ENCODE measurements at regions not wholly inside any gene's neighbourhood (a gene's known extent, or its start where the extent isn't known, plus 50 kb on each side); places are given as distances from the start of the nearest gene placed in this dataset.

- peak; percentile 97 for ATAC-seq
Observed at GRCh38 chr1:164183854-164184635, 374.9 kb upstream of the PBX1 start.

DNA sequence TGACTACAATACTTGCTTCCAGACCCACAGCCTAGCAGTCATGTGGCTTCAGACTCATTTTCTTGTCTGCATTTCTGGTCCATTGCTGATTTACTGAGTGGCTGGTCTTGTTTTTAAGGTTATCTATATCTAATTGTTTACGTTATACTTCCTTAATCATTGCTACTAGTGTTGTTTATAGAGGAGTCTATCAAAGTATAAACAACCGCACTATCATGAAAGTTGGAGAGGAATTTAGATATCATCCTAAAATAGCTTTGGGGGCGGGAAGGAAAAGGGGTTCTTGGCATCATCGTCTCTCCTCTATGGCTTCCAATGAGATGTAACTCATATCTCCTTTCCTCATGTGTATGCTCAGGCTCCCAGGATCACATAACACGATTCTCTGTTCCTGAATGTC, 372.1 kb upstream of the PBX1 start:
- ATAC-seq, result no peak

DNA sequence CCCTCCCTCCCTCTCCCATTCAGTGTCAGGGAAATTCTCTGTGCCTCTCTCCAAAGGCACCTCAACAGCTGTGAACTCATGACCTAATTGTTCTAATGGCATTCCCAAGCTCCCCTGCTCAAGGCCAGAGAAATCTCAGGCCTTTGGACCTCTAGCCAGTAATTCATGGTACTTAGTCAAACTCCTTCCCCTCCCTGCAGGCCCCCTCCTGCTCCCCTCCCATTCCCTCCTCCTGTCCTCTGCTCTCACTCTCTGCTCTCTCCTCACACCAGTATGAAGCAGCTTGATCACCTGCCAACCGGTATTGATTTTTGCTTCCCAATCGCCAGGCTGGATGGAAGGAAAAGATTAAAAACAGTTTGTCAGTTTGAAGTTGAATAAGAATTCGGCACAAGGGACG, 370.5 kb upstream of the PBX1 start:
- no peak for ATAC-seq

DNA sequence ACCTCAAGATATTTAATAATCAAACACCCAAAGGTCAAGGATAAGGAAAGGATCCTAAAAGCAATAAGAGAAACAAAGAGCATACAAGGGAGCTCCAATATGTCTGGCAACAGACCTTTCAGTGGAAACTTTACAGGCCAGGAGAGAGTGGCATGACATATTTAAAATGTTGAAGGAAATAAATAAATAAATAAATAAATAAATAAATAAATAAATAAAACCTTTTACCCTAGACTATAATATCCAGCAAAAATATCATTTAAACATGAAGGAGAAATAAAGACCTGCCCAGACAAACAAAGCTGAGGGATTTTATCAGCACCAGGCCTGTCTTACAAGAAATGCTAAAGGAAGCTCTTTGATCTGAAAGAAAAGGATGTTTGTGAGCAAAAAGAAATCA, 367.8 kb upstream of the PBX1 start:
- ATAC-seq, result no peak

- no peak for ATAC-seq
Observed at GRCh38 chr1:164210211-164210739, 348.7 kb upstream of the PBX1 start.

GRCh38 chr1:164223378-164223777, 335.6 kb upstream of the PBX1 start:
- no peak for ATAC-seq

DNA sequence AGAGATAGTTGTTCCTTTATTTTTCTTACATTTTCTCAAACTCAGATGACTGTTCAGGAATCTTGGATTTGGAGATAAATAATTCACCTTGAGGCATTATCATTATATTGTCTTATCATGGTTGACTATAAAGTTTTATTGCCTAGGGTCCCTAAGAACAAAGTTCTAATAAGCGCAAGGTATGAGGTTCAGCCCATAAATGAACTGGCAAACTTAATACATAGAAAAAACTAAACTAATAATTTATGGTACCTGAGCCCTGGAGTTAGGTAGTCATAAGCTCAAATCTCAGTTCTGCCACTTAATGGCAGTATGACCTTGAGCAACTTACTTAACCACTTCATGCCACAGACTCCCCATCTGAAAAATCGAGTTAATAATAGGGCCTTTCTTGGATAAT, 334.0 kb upstream of the PBX1 start:
- no peak for ATAC-seq

- ATAC-seq, result no peak
Observed at GRCh38 chr1:164226977-164227376, 332.0 kb upstream of the PBX1 start.

GRCh38 chr1:164228928-164229327, 330.1 kb upstream of the PBX1 start:
- no peak for ATAC-seq

DNA sequence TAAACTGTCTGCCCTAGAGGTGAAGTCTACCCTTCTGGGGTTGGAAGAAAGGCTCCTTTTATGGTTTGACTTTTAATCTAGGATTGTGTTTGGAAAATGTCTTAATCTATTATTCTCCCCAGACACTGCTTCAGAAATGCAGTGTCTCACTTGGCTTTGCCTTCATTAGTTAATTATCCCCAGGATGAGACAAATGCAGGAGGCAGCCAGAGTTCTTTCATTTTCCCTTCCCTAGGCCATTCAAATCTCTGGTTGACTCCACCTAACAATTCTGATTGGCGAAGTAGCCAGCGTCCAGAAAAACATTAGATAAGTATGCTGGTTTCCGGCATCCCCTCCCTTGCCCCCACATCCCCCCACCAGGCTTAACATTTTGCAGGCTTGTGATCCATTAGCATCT, 325.8 kb upstream of the PBX1 start:
- no peak for ATAC-seq

DNA sequence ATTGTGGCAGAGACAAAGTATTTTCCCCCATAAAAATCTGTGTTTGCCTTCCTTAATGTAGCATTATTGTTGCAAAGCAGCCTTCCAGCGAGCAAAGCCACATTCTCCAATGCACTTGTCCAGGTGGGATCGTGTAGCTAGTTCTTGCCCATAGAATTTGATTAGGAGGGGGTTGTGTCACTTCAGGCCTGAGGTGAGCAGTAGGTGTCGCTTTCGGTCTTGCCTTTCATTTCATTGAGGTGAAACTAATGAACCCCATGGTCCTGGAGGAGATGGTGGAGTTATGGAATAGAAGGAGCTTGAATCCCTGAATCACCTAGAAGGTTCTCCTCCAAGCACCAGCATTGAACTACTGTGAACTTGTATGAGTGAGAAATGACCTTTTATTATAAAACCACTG, 318.9 kb upstream of the PBX1 start:
- no peak for ATAC-seq

GRCh38 chr1:164250365-164250764, 308.6 kb upstream of the PBX1 start:
- no peak for ATAC-seq

DNA sequence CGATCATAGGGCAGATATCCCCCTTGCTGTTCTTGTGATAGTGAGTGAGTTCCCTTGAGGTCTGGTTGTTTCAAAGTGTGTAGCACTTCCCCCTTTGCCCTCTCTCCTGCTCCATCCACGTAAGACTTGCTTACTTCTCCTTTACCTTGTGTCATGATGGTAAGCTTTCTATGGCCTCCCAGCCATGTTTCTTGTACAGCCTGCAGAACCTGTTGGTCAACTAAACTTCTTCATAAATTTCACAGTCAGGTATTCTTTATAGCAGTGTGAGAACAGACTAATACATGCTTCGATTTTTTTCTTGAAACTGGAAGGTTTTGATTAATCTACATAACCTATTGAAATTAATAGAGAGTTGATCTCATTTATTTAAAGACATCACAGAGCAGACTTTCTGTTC, 302.5 kb upstream of the PBX1 start:
- peak; percentile 55 for ATAC-seq

- ATAC-seq, result peak; percentile 80
Observed at GRCh38 chr1:164261691-164262240, 297.2 kb upstream of the PBX1 start.

GRCh38 chr1:164263540-164263939, 295.4 kb upstream of the PBX1 start:
- ATAC-seq, result no peak

DNA sequence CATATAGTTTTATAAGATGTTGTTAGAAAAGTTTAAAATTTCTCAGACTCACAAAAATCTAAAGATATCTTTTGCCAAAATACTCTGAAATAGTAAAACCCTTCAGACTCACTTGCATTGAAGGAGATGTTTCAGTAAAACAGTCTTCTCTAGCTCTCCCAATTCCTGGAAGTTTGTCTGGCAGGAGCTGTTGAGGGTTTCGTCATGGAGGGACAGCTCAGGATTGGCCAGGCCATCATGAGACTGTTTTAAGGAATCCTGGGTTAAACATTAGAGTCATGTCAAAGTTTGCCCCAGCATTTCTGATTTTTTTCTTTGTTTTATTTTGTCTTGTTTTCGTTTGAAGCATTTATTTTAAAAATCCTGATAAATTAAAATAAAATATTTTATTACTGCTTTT, 293.8 kb upstream of the PBX1 start:
- ATAC-seq, result no peak

DNA sequence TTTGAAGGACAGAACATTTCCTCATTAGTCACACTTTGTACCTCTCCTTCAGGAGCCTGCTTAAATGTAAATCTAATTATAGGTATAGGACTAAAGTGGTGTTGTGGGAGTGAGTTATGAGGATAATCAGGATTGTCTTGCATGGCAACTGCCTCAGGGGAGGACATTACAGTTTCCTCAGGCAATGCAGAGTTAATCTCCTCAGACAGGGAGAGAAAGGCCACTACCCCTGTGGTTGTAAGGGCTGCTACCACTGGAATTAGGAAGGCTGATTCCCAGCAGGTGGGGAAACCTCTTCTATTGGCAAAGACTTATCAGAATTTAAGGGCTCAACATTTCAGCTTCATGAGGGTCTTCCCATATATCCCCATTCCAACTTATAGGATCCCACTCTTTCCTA, 286.8 kb upstream of the PBX1 start:
- no peak for ATAC-seq

DNA sequence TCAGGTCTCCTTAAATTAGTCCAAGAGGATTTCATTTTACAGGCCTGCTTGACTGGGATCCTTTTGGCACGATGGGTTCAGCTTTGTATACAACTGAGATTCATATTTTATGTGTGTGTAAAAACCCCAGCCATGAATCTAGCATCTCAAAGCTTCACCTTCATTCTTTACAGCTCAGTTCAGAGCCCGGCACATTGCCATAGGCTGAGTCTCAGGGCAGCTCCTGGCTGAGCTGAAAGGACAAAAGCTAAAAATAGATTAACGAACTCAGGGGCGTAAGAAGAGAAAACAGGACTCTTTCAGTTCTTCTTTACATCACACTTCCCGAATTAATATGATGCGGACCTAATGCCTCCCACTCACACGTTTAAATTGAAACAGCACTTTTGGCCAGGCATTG, 262.8 kb upstream of the PBX1 start:
- no peak for ATAC-seq

- ATAC-seq, result no peak
Observed at GRCh38 chr1:164308101-164308500, 250.9 kb upstream of the PBX1 start.

GRCh38 chr1:164310166-164310565, 248.8 kb upstream of the PBX1 start:
- no peak for ATAC-seq

DNA sequence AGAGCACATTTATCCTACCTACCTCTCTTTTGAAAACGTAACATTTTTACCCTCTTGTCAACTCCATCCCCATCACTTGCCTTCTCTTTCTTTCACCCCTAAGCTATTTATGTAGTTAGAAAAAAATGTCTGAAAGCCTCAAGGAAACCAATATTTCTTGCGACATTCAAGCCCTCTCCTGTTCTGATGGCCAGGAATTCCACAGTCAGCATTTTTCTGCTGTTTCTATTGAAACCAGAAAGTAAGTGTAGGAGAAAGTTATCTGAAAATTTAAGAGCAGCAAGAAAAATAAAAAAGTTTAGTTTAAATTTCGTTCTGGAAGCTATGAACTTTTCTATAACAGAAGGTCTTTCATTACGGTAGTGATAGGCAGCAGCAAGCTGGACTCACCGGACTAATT, 247.6 kb upstream of the PBX1 start:
- ATAC-seq, result no peak

DNA sequence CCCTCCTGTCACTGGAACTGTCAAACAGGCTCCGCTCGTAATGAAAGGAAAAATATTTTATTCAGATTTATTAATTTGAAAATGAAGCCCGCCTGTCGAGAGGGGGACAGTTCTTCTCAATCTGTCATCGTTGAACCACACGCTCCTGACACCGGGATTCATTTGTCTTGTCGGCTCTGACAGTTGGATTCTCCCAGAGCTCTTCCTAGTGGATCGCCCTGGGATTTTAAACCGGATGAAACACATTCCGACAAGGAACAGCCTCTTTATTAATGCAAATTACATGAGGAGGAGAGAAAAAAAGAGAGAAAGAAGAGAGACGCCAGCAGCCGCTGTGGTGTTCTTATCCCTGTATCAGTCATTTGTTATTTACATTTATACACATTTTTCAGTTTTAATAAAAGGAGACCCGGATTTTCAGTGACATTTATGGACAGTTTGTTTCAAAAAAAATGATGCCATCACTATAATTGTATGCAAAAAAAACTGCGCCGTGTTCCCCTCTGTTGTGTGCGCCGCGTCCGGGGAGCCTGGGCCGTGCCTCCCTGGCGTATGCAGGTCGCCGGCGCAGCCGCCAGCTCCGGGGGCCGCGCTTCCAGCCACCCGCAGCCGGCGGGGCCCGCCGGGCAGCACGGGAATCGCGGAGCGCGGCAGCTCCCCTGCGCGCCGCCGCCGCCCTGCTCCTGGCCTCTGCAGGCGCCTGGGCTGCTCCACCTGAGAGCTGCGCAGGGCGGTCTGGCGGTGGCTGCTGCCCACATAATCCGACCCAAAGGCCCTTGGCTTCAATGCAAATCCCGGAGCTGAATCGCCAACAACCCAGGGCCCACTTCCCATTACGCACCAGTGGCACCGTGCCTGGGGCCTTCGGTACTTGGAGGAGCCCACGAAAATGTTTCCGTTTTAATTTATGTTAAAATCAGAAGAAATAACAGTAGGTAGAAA, 237.9 kb upstream of the PBX1 start:
- peak; percentile 26 for ATAC-seq

- no peak for ATAC-seq
Observed at GRCh38 chr1:164325786-164326185, 233.2 kb upstream of the PBX1 start.

Data from esophagus mucosa (tissue), 1 donor.